HG03045 (cell line): ENCODE measurements at regions not wholly inside any gene's neighbourhood (a gene's known extent, or its start where the extent isn't known, plus 50 kb on each side); places are given as distances from the start of the nearest gene placed in this dataset.
"Not testable (repeated sequence)": the region's sequence is repeated elsewhere in the genome, so short reads cannot be mapped to it uniquely, and the experiment has no call there.

Experiments
- ATAC-seq: cut with Tn5 transposase; IDR thresholded peaks from one replicate; pipeline ENCODE4 v1.9.1; 2021; ENCODE audit warnings: mild to moderate bottlenecking, moderate library complexity; ENCODE audit not compliant: unreplicated experiment

GRCh38 chr11:41675205-41675604, 215.8 kb upstream of the LRRC4C start:
- no peak for ATAC-seq

- ATAC-seq = no peak
Measured at GRCh38 chr11:41713030-41713429, 253.6 kb upstream of the LRRC4C start.

GRCh38 chr11:41714101-41714500, 254.6 kb upstream of the LRRC4C start:
- ATAC-seq = no peak

- no peak for ATAC-seq
Measured at GRCh38 chr11:41716862-41717261, 257.4 kb upstream of the LRRC4C start.

GRCh38 chr11:41720761-41721160, 261.3 kb upstream of the LRRC4C start:
- ATAC-seq = no peak

- ATAC-seq = not testable (repeated sequence)
Measured at GRCh38 chr11:41728161-41728560, 268.7 kb upstream of the LRRC4C start.

GRCh38 chr11:41775296-41775695, 315.8 kb upstream of the LRRC4C start:
- no peak for ATAC-seq

GRCh38 chr11:41779401-41779960, 320.0 kb upstream of the LRRC4C start:
- ATAC-seq = no peak

- no peak for ATAC-seq
Measured at GRCh38 chr11:41781441-41781840, 322.0 kb upstream of the LRRC4C start.

- no peak for ATAC-seq
Measured at GRCh38 chr11:41784513-41785335, 325.3 kb upstream of the LRRC4C start.

- no peak for ATAC-seq
Measured at GRCh38 chr11:41786087-41786486, 326.6 kb upstream of the LRRC4C start.

GRCh38 chr11:41788177-41788576, 328.7 kb upstream of the LRRC4C start:
- no peak for ATAC-seq

GRCh38 chr11:41789376-41789775, 329.9 kb upstream of the LRRC4C start:
- no peak for ATAC-seq

GRCh38 chr11:41795004-41795403, 335.6 kb upstream of the LRRC4C start:
- ATAC-seq = no peak

GRCh38 chr11:41799754-41800153, 340.3 kb upstream of the LRRC4C start:
- no peak for ATAC-seq

GRCh38 chr11:41803895-41804294, 344.4 kb upstream of the LRRC4C start:
- ATAC-seq = no peak

GRCh38 chr11:41816396-41816795, 356.9 kb upstream of the LRRC4C start:
- ATAC-seq = no peak

- not testable (repeated sequence) for ATAC-seq
Measured at GRCh38 chr11:41824287-41824686, 364.8 kb upstream of the LRRC4C start.

- ATAC-seq = no peak
Measured at GRCh38 chr11:41826085-41826484, 366.6 kb upstream of the LRRC4C start.

GRCh38 chr11:41836431-41836830, 377.0 kb upstream of the LRRC4C start:
- no peak for ATAC-seq

- ATAC-seq = no peak
Measured at GRCh38 chr11:41842673-41843072, 383.2 kb upstream of the LRRC4C start.

- ATAC-seq = no peak
Measured at GRCh38 chr11:41845066-41845465, 385.6 kb upstream of the LRRC4C start.

GRCh38 chr11:41848349-41848748, 388.9 kb upstream of the LRRC4C start:
- ATAC-seq = no peak
